ENCODE measurements at regions not wholly inside any gene's neighbourhood (a gene's known extent, or its start where the extent isn't known, plus 50 kb on each side); places are given as distances from the start of the nearest gene placed in this dataset.
"Not testable (repeated sequence)": the region's sequence is repeated elsewhere in the genome, so short reads cannot be mapped to it uniquely, and the experiment has no call there.

GRCh38 chr10:23643111-23643780 is 204.4 kb downstream of the OTUD1 start:
- no peak for DNase-seq (ENCODE audit: low read depth)

DNA sequence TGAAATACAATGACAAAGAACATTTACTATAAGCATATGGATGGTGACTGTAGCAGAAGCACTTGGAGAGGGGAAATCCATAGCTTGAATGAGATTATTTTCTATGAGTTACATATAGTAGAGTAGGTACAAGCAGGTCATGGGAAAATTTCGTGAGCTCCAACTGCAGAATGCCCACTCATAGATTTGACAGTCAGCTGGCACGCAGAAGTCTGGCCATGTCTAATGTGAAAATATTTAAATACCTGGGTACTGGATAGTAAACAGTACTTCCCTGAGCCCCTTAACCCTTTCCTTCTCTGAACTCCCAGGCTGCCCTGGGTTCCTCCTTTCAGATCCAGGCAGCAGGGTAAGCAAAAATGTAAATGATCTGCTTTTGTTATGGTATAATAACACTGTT is 209.7 kb downstream of the OTUD1 start:
- no peak for DNase-seq (ENCODE audit: low read depth)

DNA sequence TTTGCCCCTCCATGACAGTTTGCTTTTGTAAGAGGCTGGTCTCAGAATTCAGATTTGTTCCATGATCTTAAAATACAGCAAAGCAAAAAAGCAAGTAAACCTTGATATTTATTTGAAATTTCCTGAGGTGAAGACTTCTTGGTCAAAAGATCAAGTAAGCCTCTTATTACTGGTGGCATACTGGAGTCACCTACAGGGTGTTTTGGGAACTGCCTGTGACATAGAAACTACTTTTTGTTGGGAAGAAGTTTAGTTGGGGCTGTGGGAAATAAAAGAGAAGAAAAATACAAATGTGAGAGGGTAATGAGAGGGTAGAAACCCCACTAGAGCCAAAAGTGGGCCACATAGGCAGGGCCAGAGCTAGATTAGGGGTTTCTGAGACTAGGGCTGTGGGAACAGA is 217.9 kb downstream of the OTUD1 start:
- DNase-seq (ENCODE audit: low read depth): no peak

DNA sequence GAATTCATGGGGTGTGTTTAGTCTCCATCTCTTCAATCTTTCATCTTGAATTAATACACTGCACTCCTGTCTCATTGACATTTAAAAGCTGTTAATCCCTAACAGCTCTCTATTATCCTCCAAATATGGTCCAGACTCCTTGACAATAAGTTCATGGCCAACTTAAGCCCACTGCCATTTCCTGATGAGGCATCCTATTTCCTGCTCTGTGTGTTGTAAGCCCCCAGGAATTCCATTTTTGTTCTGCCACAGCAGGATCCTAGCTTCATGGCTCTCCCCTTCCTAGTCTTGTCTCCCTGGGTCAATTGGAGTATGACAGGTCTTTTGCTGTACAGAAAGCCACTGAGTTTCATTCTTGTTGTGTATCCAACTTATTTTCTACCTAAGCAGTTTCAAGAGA is 218.8 kb downstream of the OTUD1 start:
- no peak for DNase-seq (ENCODE audit: low read depth)

- DNase-seq (ENCODE audit: low read depth): not testable (repeated sequence)
These were observed 233.0 kb downstream of the OTUD1 start for GRCh38 chr10:23671866-23672265.

GRCh38 chr10:23675585-23675984 is 236.7 kb downstream of the OTUD1 start:
- DNase-seq (ENCODE audit: low read depth): no peak

GRCh38 chr10:23676296-23676695 is 237.4 kb downstream of the OTUD1 start:
- DNase-seq (ENCODE audit: low read depth): no peak

GRCh38 chr10:23686722-23687121 is 247.8 kb downstream of the OTUD1 start:
- DNase-seq (ENCODE audit: low read depth): no peak

DNA sequence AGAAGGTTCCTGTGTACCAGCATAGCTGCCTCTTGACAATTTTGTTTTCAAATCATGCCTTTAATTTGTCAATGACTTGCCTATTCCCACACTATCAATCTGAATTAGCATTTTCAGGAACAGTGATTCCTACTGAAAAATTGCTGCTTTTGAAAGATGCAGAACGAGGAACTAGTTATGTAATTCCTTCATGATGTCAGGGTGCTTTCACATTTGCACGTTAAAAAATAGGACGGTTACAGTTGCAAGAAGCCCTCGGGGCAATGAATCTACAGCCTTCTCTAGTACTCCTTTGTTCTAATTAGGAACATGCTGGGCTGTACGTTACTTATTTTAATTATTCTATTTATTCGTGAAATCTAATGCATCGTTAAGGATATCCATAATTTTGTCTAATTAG is 253.9 kb downstream of the OTUD1 start:
- no peak for DNase-seq (ENCODE audit: low read depth)

GRCh38 chr10:23693501-23693901 is 254.6 kb downstream of the OTUD1 start:
- DNase-seq (ENCODE audit: low read depth): no peak

GRCh38 chr10:23693925-23694324 is 255.1 kb downstream of the OTUD1 start:
- DNase-seq (ENCODE audit: low read depth): no peak

DNA sequence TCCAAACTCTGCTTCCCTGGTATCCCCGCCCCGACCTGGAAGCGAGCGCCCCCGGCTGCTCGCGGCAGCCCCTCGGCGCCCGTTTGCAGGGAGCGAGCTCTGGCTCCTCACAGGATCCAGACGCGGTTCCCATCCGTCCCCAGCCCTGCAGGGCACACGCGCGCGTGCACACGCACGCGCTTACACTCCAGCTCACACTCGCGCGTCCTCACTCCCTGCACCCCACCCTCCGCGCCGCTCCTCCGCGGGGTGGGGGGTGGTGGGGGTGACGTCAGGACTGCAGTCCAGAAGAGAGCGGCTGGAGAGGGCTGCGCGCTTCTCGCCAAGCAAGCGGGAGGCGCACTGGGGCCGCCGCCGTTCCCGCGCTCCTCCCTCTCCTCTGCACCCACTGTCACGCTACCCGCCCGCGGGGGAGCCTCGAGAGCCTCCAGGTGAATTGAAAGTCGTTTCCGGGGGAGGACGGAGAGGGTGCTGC is 255.6 kb downstream of the OTUD1 start:
- no peak for DNase-seq (ENCODE audit: low read depth)

DNA sequence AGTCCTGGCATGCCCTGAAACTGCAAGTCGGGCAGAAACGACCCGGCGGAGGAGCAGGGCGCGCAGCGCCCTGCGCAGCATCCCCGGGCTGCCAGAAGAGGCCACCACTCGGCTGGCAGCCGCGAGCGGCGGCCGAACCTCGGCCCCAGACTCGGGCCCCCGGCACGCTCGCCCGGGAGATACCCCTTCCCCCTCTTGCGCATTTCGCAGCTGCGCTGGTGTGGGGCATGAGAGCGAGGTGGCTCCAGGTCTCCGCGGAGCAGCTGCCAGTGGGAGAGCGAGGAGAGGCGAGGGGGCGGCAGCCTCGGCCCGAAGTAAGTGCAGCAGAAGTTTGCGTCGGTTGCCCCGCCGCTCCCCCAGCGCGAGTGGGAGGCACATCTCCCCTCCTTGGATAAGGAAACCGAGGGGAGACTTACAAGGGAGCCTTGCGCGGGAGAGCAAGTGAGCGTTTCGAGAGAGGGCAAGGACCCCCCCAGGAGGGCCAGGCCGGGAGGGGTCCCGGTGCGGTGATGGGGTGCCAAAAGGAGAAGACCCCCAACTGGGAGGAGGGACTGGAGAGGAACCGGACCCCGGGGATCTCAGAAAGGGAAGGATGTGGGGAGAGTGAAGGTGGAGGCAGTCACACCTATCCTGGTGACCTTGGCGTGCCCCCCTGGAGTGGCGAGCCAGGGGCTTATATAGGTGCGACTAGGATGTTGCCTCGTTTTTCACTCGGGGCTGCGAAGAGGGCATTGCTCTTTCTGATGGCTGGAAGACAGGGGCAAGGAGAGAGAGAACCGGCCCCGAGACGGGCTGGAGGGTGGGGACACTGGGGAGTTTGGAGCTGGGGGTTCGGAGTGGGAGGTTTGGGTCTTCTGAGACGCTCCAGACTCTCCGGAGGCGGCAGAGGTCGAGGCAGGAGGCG is 256.3 kb downstream of the OTUD1 start:
- no peak for DNase-seq (ENCODE audit: low read depth)

DNA sequence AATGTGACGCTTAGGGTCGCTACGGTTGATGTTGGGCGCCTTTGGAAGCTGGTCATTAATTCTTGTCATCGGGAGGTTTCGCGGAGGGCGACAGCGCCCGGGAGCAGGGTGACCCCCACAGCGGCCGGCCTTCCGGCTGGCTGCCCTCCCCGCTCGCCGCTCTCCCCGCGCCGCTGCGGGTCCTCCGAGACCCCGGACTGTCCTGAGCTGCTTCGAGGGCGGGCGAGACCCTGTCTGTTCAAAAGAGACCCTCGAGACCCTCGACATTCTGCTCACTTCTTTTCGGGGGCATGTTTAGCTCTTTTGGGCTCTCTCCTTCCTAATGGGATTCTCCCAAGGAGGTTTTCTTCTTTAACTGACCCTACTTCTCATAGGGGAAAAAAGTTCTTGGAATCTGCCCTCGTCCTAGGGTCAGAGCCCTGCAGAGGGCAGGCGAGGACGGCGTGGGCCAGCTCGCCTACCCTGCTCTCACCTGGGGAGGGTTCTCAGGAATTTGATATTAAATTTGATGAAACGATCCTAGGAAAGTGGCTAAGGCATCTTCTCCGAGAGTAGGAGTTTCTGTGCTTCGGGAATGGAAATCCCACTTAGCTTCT is 257.0 kb downstream of the OTUD1 start:
- DNase-seq (ENCODE audit: low read depth): no peak

DNA sequence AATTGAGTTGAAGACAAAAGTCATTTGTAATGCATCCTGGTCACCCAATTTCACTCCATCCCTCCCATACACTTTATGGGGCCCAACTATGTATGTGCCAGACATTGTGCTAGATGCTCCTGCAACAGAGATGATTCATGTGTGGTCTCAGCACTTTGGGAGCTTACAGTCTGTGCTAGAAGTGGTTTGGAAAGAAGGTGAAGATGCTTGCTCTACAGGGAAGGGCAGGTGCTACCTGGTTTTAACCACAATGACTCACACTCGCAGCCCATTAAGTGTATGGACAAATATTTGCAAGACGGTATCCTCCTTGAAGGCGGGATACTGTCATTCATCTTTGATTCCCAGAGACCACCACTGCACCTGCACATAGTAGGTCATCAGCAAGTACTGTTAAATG is 257.6 kb downstream of the OTUD1 start:
- DNase-seq (ENCODE audit: low read depth): no peak

- peak; percentile 15 for DNase-seq (ENCODE audit: low read depth)
These were observed 264.1 kb downstream of the OTUD1 start for GRCh38 chr10:23702977-23703414.

DNA sequence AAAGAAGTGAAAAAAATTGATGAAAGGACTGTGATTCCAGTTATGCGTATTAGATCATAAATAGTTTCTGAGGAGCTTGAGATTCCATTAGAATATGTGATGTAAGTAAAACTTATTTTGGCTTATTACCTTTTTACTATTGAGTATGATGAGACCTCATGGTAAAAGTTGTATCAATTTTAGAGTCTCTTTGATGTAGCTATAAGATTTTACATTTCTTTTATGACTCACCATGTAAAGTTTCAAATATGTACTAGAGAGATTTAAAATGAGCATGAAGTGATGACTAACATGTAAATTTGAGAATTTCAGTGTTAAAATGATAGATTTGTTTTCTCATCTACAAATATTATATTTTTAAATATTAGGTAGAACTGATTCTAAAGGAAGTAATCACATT is 276.5 kb downstream of the OTUD1 start:
- DNase-seq (ENCODE audit: low read depth): no peak

DNA sequence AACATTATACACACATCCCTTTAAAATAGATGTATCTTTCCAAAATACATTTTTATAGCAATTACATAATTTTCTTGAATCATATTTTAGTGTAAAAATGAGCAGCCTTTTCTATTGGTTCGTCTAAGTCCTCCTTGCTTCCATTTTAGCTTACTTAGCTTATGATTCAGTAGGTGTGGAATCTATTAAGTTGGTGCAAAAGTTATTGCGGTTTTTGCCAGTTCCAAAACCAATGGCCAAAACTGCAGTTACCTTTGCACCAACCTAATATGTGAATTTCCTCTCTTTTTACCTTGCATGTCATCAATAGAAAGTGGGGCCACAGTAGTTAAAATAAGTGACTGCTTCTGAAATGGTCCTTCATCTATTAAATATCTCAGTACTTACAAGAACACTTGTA is 279.0 kb downstream of the OTUD1 start:
- DNase-seq (ENCODE audit: low read depth): no peak

DNA sequence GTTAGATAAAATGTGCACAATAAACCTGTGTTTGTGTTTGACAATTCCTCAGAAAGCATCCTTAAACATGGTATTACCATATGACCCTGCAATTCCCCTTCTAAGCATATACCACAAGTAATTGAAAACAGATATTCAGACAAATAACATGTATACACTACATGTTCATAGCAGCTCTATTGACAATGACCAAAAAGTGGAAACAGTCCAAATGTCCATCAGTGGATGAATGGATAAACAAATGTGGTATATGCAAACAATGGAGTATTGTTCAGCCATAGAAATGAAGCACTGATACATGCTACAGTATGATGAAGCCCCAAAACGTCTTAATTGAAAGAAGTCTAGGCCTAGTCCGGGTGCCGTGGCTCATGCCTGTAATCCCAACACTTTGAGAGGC is 280.1 kb downstream of the OTUD1 start:
- no peak for DNase-seq (ENCODE audit: low read depth)

DNA sequence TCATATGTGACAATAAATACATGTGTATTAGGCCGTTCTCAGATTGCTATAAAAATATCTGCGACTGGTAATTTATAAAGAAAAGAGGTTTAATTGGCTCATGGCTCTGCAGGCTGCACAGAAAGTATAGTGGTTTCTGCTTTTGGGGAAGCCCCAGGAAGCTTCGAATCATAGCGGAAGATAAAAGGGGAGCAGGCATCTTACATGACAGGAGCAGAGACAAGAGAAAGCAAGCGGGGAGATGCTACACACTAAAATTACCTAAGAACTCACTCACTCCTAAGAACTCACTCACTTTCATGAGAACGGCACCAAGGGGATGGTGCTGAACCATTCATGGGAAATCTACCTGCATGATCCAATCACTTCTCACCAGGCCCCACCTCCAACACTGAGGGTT is 284.9 kb downstream of the OTUD1 start:
- DNase-seq (ENCODE audit: low read depth): no peak

- no peak for DNase-seq (ENCODE audit: low read depth)
These were observed 286.7 kb downstream of the OTUD1 start for GRCh38 chr10:23725548-23725947.

GRCh38 chr10:23742368-23742767 is 303.5 kb downstream of the OTUD1 start:
- no peak for DNase-seq (ENCODE audit: low read depth)

GRCh38 chr10:23742807-23743206 is 303.9 kb downstream of the OTUD1 start:
- no peak for DNase-seq (ENCODE audit: low read depth)

Data from LHCN-M2 (cell line).